HFFc6 (cell line): ENCODE measurements at regions not wholly inside any gene's neighbourhood (a gene's known extent, or its start where the extent isn't known, plus 50 kb on each side); places are given as distances from the start of the nearest gene placed in this dataset.
"Not testable (repeated sequence)": the region's sequence is repeated elsewhere in the genome, so short reads cannot be mapped to it uniquely, and the experiment has no call there.

Experiments used
- DNase-seq: peaks from one replicate; pipeline ENCODE4 v3.0.0-alpha.2; 2018
- H3K27ac Mint-ChIP-seq: 2 replicates; pipeline ENCODE4 v1.8.0; 2020; ENCODE audit warnings: mild to moderate bottlenecking, mixed read lengths
- H3K27me3 Mint-ChIP-seq: 2 replicates; pipeline ENCODE4 v1.8.0; 2021; ENCODE audit warnings: mild to moderate bottlenecking, moderate library complexity, mixed read lengths; ENCODE audit not compliant: insufficient read depth
- H3K36me3 Mint-ChIP-seq: 2 replicates; pipeline ENCODE4 v1.8.0; 2021; ENCODE audit warnings: low read depth, mixed read lengths
- H3K4me1 Mint-ChIP-seq: 2 replicates; pipeline ENCODE4 v1.8.0; 2020; ENCODE audit warnings: low read depth, mixed read lengths
- H3K4me3 Mint-ChIP-seq: 2 replicates; pipeline ENCODE4 v1.8.0; 2020; ENCODE audit warnings: mild to moderate bottlenecking, moderate library complexity, mixed read lengths
- H3K9me3 Mint-ChIP-seq: 2 replicates; pipeline ENCODE4 v1.8.0; 2020; ENCODE audit warnings: mild to moderate bottlenecking, mixed read lengths
- TF ChIP-seq, protein P1 (sequence below): fragments of 200-600 bp; sonication (generic); IDR thresholded peaks from 2 replicates; pipeline ENCODE4 v1.5.0; 2021; ENCODE audit warnings: antibody characterized with exemption, mild to moderate bottlenecking

DNA sequence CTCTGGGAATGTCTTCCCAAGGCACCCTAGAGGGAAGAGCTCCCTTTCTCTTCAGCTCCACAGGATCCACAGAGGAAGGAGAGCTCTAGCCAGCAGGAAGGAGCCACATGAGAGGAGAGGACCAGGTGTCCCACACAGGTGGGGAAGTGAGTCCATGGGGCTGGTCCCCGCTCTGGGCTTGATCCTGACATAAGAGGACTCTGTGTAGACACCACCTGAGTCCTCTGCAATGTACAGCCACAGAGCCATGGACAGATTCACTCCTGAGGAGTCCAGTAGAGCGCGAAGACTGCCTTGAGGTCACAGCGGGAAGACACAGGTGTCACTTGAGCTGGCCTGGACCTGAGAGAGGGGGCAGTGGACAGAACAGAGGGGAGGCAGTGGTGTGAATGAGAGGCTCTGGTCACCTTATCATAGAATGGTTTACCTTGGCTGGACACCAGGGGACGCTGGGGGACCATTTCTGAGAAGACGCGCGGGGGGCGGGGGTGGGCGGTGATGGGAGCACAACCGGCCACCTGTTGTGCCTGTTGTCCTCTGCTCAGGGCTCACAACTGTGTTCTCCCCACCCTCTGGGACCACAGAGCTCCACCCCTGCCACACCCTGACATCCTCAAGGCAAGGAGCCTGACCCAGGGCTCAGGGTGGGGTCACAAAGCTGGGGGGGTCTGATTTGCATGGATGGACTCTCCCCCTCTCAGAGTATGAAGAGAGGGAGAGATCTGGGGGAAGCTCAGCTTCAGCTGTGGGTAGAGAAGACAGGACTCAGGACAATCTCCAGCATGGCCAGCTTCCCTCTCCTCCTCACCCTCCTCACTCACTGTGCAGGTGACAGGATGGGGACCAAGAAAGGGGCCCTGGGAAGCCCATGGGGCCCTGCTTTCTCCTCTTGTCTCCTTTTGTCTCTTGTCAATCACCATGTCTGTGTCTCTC lies 128.2 kb downstream of the ZNF280B start:
- Mint-ChIP-seq H3K4me1 (no peaks in the 10 kb centered on the region), H3K27ac (no peak overlapping the region), H3K36me3 (no peaks in the 10 kb centered on the region), H3K9me3 (no peaks in the 10 kb centered on the region), H3K4me3 (no peak overlapping the region), H3K27me3 (peaks cover 15% of the 10 kb centered on the region)
- no peak for DNase-seq
- TF ChIP-seq, protein P1, sequence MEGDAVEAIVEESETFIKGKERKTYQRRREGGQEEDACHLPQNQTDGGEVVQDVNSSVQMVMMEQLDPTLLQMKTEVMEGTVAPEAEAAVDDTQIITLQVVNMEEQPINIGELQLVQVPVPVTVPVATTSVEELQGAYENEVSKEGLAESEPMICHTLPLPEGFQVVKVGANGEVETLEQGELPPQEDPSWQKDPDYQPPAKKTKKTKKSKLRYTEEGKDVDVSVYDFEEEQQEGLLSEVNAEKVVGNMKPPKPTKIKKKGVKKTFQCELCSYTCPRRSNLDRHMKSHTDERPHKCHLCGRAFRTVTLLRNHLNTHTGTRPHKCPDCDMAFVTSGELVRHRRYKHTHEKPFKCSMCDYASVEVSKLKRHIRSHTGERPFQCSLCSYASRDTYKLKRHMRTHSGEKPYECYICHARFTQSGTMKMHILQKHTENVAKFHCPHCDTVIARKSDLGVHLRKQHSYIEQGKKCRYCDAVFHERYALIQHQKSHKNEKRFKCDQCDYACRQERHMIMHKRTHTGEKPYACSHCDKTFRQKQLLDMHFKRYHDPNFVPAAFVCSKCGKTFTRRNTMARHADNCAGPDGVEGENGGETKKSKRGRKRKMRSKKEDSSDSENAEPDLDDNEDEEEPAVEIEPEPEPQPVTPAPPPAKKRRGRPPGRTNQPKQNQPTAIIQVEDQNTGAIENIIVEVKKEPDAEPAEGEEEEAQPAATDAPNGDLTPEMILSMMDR: peak; percentile 42; the same call in 1 of the 2 replicates

GRCh38 chr22:22381292-22381691 lies 127.2 kb downstream of the ZNF280B start:
- not testable (repeated sequence) for DNase-seq, H3K9me3 Mint-ChIP-seq, H3K4me3 Mint-ChIP-seq, H3K4me1 Mint-ChIP-seq, H3K27ac Mint-ChIP-seq, H3K36me3 Mint-ChIP-seq
- H3K27me3 Mint-ChIP-seq: peaks cover 14% of the 10 kb centered on the region

GRCh38 chr22:22384267-22384666 lies 124.3 kb downstream of the ZNF280B start:
- Mint-ChIP-seq H3K9me3 (no peaks in the 10 kb centered on the region), H3K4me3 (no peak overlapping the region), H3K27ac (no peak overlapping the region), H3K4me1 (no peaks in the 10 kb centered on the region), H3K36me3 (no peaks in the 10 kb centered on the region), H3K27me3 (peaks cover 17% of the 10 kb centered on the region)
- TF ChIP-seq, protein P1: no peak
- DNase-seq: no peak

- DNase-seq: no peak
- TF ChIP-seq, protein P1: no peak
- Mint-ChIP-seq H3K36me3 (no peaks in the 10 kb centered on the region), H3K27me3 (peaks cover 17% of the 10 kb centered on the region), H3K4me3 (no peak overlapping the region), H3K9me3 (no peaks in the 10 kb centered on the region), H3K4me1 (no peaks in the 10 kb centered on the region), H3K27ac (no peak overlapping the region)
These were observed 123.8 kb downstream of the ZNF280B start for GRCh38 chr22:22384668-22385244.

DNA sequence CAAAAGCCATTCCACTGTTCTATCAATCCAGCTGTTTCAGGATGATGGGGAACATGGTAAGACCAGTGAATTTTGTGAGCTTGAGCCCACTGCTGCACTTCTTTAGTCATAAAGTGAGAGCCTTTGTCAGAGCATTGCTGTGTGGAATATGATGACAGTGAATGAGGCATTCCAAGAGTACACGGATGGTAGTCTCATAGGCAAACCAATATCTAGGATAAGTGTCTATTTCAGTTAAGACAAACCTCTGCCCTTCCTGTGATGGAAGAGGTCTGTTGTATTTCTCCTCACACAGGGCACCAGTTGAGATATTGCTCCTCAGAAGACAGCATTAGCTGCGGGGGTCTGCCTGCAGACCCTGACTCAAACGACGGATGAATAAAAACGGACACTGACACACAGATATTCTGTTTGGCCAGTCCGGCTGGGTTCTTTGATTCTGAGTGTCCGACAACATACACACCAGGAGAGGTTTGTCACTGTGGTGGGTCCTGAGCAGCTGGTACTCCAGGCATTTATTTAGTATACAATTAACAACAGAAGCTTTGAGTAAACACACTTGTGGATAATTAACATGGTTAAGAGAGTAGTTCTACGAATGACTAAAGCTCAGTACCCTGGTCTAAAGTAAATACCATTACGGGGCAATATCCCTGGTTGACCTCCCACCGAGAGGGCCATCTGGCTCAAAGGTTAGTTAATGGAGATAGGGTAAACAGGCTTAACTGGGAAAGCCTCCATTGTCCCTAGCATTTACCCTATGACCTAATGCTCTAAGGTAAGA lies 121.7 kb downstream of the ZNF280B start:
- Mint-ChIP-seq H3K27ac (no peak overlapping the region), H3K9me3 (no peaks in the 10 kb centered on the region), H3K27me3 (peaks cover 17% of the 10 kb centered on the region), H3K4me1 (no peaks in the 10 kb centered on the region), H3K4me3 (no peak overlapping the region), H3K36me3 (no peaks in the 10 kb centered on the region)
- TF ChIP-seq, protein P1: no peak
- DNase-seq: no peak
